ENCODE measurements at regions not wholly inside any gene's neighbourhood (a gene's known extent, or its start where the extent isn't known, plus 50 kb on each side); places are given as distances from the start of the nearest gene placed in this dataset.

GRCh38 chr1:192070213-192070612, 88.0 kb upstream of the RGS18 start:
- TF ChIP-seq CTCF (IDR thresholded peaks at IDR 0.05) (no peak), POLR2A (IDR thresholded peaks at IDR 0.05) (no peak), POLR2AphosphoS5 (IDR thresholded peaks at IDR 0.05; ENCODE audit: insufficient read depth in 1 of 2, low read depth in 1 of 2) (no peak)

All from vagina (tissue), 2 donors.